Epithelial cell of proximal tubule (primary cell): ENCODE measurements at regions not wholly inside any gene's neighbourhood (a gene's known extent, or its start where the extent isn't known, plus 50 kb on each side); places are given as distances from the start of the nearest gene placed in this dataset.

Experiments used
- DNase-seq: peaks from one replicate; pipeline ENCODE4 v3.0.0-alpha.2; 2011; ENCODE audit warnings: low read depth
- H3K4me3 ChIP-seq: 2 replicates; pipeline ENCODE4 v1.5.1; 2011; ENCODE audit warnings: low read depth, mild to moderate bottlenecking, low read length
- CTCF ChIP-seq: conservative IDR thresholded peaks from 2 replicates; pipeline ENCODE4 v1.5.1; 2012; ENCODE audit warnings: low read depth, mild to moderate bottlenecking, low read length

GRCh38 chr17:71157297-71157696 is 963.5 kb upstream of the SOX9 start:
- no peak overlapping the region for H3K4me3 ChIP-seq
- no peak for TF ChIP-seq CTCF
- no peak for DNase-seq

GRCh38 chr17:71158437-71158836 is 962.4 kb upstream of the SOX9 start:
- DNase-seq = no peak
- TF ChIP-seq CTCF = no peak

GRCh38 chr17:71163121-71163812 is 957.6 kb upstream of the SOX9 start:
- no peak for TF ChIP-seq CTCF
- H3K4me3 ChIP-seq = no peak overlapping the region
- DNase-seq = no peak

More at GRCh38 chr17:71158437-71158836, 962.4 kb upstream of the SOX9 start:
- H3K4me3 ChIP-seq = no peak overlapping the region

GRCh38 chr17:71163813-71164122 is 957.1 kb upstream of the SOX9 start:
- H3K4me3 ChIP-seq = no peak overlapping the region
- no peak for DNase-seq
- TF ChIP-seq CTCF = no peak

- no peak for DNase-seq
These were observed 956.3 kb upstream of the SOX9 start for GRCh38 chr17:71164561-71164960.

GRCh38 chr17:71166311-71166710 is 954.5 kb upstream of the SOX9 start:
- H3K4me3 ChIP-seq = no peak overlapping the region
- TF ChIP-seq CTCF = no peak
- DNase-seq = no peak

More at GRCh38 chr17:71164561-71164960, 956.3 kb upstream of the SOX9 start:
- H3K4me3 ChIP-seq = no peak overlapping the region
- no peak for TF ChIP-seq CTCF

GRCh38 chr17:71168053-71168741 is 952.6 kb upstream of the SOX9 start:
- no peak for TF ChIP-seq CTCF
- no peak overlapping the region for H3K4me3 ChIP-seq
- DNase-seq = no peak
